Cardiac fibroblast (primary cell): ENCODE measurements at regions not wholly inside any gene's neighbourhood (a gene's known extent, or its start where the extent isn't known, plus 50 kb on each side); places are given as distances from the start of the nearest gene placed in this dataset.
A peak's percentile ranks its signal among the peaks of the same experiment; 100 is the strongest.

ENCODE experiments used
- DNase-seq, 2 donors: peaks; one replicate each; pipeline versions ENCODE4 v3.0.0 to v3.0.0-alpha.2; 2010; ENCODE audit warnings: low read depth in 2 of 2
- H3K4me3 ChIP-seq, 2 donors: replicated peaks in 1 of 2; 1 replicate in 1 of 2; 2 replicates in 1 of 2; pipeline ENCODE4 v1.5.1; 2011; ENCODE audit warnings: low read depth in 2 of 2, low read length in 2 of 2, mild to moderate bottlenecking in 2 of 2, moderate library complexity in 1 of 2
- TF ChIP-seq, protein P1 (sequence below): IDR thresholded peaks from one replicate; pipeline ENCODE4 v1.5.1; 2011; ENCODE audit warnings: low read depth, mild to moderate bottlenecking, low read length, inconsistent platforms

DNA sequence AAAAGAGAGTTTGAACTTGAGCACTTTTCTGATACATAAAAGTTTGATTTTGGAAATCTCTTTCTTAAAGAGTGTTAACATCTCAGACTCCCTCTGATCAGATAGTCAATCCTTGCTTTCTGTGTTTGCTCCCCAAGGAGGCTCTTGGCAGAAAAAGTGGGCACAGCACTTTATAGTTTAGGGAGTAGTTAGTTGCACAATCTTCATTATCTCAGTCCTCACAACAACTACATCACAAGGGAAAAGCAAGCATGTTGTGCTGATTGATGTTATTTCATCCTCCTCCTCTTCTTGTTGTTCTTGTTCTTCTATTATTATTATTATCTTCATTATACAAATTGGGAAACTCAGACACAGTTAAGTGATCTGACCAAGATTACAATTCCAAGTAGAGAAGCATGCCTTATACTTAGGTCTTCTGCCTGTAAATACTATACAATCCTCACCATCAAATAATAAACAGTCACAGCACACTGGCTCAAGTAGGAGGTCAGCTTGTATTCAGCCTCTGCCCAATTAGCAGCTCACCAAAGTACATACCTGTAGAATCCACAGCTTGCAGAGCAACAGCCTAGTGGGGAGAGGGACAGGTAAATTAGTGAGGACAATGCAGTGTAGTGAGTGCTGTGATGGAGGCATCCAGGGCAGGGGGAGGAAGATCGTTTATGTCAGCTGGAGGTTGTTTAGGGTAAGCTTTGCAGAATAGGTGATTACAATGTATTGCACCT is 304.1 kb upstream of the MME start:
- DNase-seq, result no peak
- TF ChIP-seq, protein P1, sequence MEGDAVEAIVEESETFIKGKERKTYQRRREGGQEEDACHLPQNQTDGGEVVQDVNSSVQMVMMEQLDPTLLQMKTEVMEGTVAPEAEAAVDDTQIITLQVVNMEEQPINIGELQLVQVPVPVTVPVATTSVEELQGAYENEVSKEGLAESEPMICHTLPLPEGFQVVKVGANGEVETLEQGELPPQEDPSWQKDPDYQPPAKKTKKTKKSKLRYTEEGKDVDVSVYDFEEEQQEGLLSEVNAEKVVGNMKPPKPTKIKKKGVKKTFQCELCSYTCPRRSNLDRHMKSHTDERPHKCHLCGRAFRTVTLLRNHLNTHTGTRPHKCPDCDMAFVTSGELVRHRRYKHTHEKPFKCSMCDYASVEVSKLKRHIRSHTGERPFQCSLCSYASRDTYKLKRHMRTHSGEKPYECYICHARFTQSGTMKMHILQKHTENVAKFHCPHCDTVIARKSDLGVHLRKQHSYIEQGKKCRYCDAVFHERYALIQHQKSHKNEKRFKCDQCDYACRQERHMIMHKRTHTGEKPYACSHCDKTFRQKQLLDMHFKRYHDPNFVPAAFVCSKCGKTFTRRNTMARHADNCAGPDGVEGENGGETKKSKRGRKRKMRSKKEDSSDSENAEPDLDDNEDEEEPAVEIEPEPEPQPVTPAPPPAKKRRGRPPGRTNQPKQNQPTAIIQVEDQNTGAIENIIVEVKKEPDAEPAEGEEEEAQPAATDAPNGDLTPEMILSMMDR, result no peak
- H3K4me3 ChIP-seq, result no peak overlapping the region

DNA sequence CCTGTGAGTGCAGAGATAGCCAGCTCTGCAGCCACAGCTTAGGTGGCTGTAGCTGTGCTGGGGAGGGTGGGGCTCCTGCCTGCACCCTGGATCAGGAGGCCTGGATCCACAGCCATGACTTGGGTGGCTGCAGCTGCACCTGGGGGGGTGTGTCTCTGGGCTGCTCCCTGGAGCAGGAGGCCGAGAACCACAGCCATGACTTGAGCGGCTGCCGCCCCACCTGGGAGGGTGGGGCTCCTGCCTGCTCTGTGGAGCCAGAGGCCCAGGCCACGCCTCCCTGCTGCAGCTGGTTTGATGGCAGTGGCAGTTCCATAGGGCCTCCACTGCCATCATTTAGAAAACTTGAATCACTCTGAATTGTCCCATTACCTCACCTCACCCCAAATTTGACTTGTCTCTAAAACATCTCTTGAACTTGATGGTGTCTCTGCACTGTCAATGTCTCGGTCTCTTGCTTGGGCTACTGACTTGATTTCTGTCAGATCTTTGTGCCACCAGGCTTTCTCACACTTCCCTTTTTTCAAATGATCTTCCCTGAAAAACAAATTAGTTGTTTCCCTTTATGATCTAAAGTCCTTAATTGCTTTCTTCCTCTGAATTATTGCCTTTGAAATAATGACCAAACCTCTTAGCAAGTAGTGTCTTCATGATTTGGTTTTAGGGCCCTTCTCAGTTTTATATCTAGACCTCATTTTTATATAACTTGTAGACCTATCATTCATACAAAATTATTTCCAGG is 313.2 kb upstream of the MME start:
- TF ChIP-seq, protein P1, result no peak
- H3K4me3 ChIP-seq, result no peak overlapping the region
- DNase-seq, result no peak

GRCh38 chr3:154764856-154765640 is 315.1 kb upstream of the MME start:
- no peak for DNase-seq
- TF ChIP-seq, protein P1, result no peak
- H3K4me3 ChIP-seq, result no peak overlapping the region

DNA sequence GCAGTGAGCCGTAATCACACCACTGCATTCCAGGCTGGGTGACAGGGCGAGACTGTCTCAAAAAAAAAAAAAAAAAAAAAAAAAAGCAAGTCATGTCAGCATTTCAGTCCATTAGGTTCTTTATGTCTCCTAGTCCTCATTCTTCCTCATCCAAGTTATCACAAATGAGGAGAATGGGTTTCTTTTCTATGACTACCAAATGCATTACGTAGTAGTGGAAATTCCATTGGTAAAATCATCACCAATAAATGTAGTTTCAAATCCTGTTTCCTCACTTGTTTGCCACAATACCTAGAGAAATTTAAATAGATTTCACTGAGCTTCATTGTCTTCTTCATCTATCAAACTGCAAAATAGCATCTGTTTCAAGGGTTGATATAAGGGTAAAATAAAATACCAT is 317.6 kb upstream of the MME start:
- TF ChIP-seq, protein P1, result no peak
- no peak for DNase-seq
- no peak overlapping the region for H3K4me3 ChIP-seq

- TF ChIP-seq, protein P1, result no peak
- no peak for DNase-seq
Observed at GRCh38 chr3:154759966-154760365, 320.2 kb upstream of the MME start.

DNA sequence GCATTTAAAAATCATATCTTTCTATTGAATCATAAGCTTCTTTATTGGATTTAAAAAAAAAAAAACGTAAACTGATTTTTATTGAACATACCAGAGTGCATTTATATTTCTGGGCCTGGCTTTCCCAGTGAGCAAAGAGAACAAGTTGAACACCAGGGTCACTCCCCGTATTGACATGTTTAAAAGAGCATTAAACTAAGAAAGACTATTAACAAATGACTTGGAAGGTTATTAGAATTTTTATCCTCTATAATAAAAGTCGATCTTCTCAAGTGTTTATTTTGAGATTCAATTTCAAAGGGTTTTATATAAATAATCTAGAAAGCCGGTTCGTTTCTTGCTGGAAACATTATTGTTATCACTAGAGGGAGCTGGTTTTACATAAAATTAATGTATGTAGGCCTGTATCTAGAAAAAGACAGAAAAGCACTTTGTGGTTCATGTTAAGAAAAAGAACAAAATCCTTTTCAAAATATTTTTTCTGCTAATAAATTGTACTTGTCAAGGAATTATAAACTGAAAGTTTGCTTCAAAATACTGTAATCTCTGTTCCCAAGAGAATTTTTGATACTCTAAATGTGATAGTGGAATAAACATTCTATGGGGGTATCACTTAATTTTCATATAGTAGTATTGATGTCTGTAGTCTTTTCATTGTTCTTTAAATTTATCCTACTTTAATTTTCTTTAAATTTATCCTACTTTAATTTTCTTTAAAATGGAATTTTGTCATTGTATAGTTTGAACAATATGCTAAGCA is 321.8 kb upstream of the MME start:
- H3K4me3 ChIP-seq, result no peak overlapping the region
- TF ChIP-seq, protein P1, result peak; percentile 28
- peak; percentile 56 to 66 for DNase-seq

More at GRCh38 chr3:154759966-154760365, 320.2 kb upstream of the MME start:
- H3K4me3 ChIP-seq, result no peak overlapping the region
